GM12878 (cell line): ENCODE measurements at regions not wholly inside any gene's neighbourhood (a gene's known extent, or its start where the extent isn't known, plus 50 kb on each side); places are given as distances from the start of the nearest gene placed in this dataset.

Experiments used
- ATAC-seq: fragments of 200-7000 bp; cut with Tn5 transposase; 3 replicates; pipeline ENCODE4 v1.9.1; 2020; ENCODE audit warnings: mild to moderate bottlenecking, moderate library complexity
- BruUV-seq: library from RNA; stranded (reverse); fragments of 400-500 nt; replicated peaks from 2 replicates; lab custom pipeline; 2021; lab: Mats Ljungman, UMichigan
- CTCF ChIA-PET: fragments of 300-600 bp; sonication (Branson Sonifier 250); formaldehyde crosslinking; extraction: SDS; loops from one replicate; lab custom pipeline; 2021; ENCODE audit warnings: inconsistent platforms; lab: Yijun Ruan, JAX
- POLR2A ChIA-PET: fragments of 350-600 bp; formaldehyde crosslinking; extraction: SDS; loops from one replicate; lab custom pipeline; 2021; ENCODE audit warnings: inconsistent platforms; lab: Charles Lee
- RAD21 ChIA-PET: fragments of 300-600 bp; sonication (Branson Sonifier 250); formaldehyde crosslinking; loops from one replicate; lab custom pipeline; 2023; ENCODE audit warnings: antibody characterized with exemption; ENCODE audit not compliant: unreplicated experiment; lab: Charles Lee
- SMC1A ChIA-PET: fragments of 300-600 bp; sonication (Branson Sonifier 250); formaldehyde crosslinking; loops from one replicate; lab custom pipeline; 2023; ENCODE audit not compliant: unreplicated experiment, uncharacterized antibody; lab: Charles Lee
- DNase-seq: peaks from one replicate; pipeline ENCODE4 v3.0.0-alpha.2; 2011; ENCODE audit warnings: low read depth, low spot score
- FAIRE-seq: peaks from 3 replicates; lab custom pipeline; 2011; peaks lifted over from hg19 to GRCh38; lab: Jason Lieb, UNC
- H2AFZ ChIP-seq: 2 replicates; pipeline ENCODE4 v1.6.0; 2011; ENCODE audit warnings: low read depth, low read length, control low read depth; ENCODE audit not compliant: control insufficient read depth
- H3K27ac ChIP-seq: 2 replicates; pipeline ENCODE4 v1.5.1; 2011; ENCODE audit warnings: control low read depth; ENCODE audit not compliant: control insufficient read depth, insufficient read depth
- H3K27me3 ChIP-seq, 2 experiments: replicated peaks in 1 of 2; 2 replicates each; pipeline versions ENCODE4 v1.6.0 to v1.6.1; 2011; ENCODE audit warnings: low read length in 1 of 2; ENCODE audit not compliant: control insufficient read depth in 2 of 2, insufficient read depth in 2 of 2
- H3K36me3 ChIP-seq, 2 experiments: 2 replicates each; pipeline ENCODE4 v1.5.1; 2011; ENCODE audit warnings: low read length in 1 of 2; ENCODE audit not compliant: control insufficient read depth in 2 of 2, insufficient read depth in 2 of 2
- H3K4me1 ChIP-seq: 2 replicates; pipeline ENCODE4 v1.6.1; 2011; ENCODE audit warnings: mild to moderate bottlenecking, low read length, moderate library complexity, mixed read lengths; ENCODE audit not compliant: control insufficient read depth, insufficient read depth
- H3K4me2 ChIP-seq: 2 replicates; pipeline ENCODE4 v1.6.0; 2011; ENCODE audit warnings: control low read depth; ENCODE audit not compliant: control insufficient read depth, insufficient read depth
- H3K4me3 ChIP-seq: fragments of 200-600 bp; sonication (generic); 2 replicates; pipeline ENCODE4 v1.5.1; 2016
- H3K79me2 ChIP-seq: 2 replicates; pipeline ENCODE4 v1.6.0; 2011; ENCODE audit warnings: low read length; ENCODE audit not compliant: control insufficient read depth, insufficient read depth
- H3K9ac ChIP-seq: 2 replicates; pipeline ENCODE4 v1.8.0; 2011; ENCODE audit warnings: low read length, control low read depth, mixed read lengths; ENCODE audit not compliant: control insufficient read depth, insufficient read depth
- H3K9me3 ChIP-seq: replicated peaks from 3 replicates; pipeline ENCODE4 v1.5.1; 2011; ENCODE audit warnings: mild to moderate bottlenecking, low read length; ENCODE audit not compliant: control insufficient read depth, insufficient read depth
- H4K20me1 ChIP-seq: 2 replicates; pipeline ENCODE4 v1.6.0; 2011; ENCODE audit not compliant: control insufficient read depth, insufficient read depth
- NRF1 ChIP-seq: conservative IDR thresholded peaks from 2 replicates; pipeline ENCODE4 v1.6.1; 2011; ENCODE audit warnings: mild to moderate bottlenecking, low read depth, low read length, improper control_type of control experiment
- POLR2A ChIP-seq: IDR thresholded peaks from 2 replicates; pipeline ENCODE4 v1.6.1; 2011; ENCODE audit warnings: low read depth, mild to moderate bottlenecking, low read length
- SMARCA5 ChIP-seq: fragments of 450-650 bp; IDR thresholded peaks from 2 replicates; pipeline ENCODE4 v1.6.1; 2017; ENCODE audit warnings: mild to moderate bottlenecking
- ZNF207 ChIP-seq: fragments of 450-650 bp; IDR thresholded peaks from 2 replicates; pipeline ENCODE4 v1.6.1; 2014; ENCODE audit warnings: antibody characterized with exemption, mild to moderate bottlenecking, borderline replicate concordance
- WGBS: methylation state at CpG from one replicate; pipeline ENCODE4 v1.1.6; 2016; ENCODE audit warnings: low lambda C conversion rate; ENCODE audit not compliant: insufficient replicate concordance, insufficient coverage; ENCODE audit errors: missing lambda C conversion rate; 5-methylcytosine and 5-hydroxymethylcytosine counted together
- in situ Hi-C: fragments of 300-500 bp; cut with MboI; formaldehyde crosslinking; loops from 9 replicates; pipeline ENCODE4 v1.14.3; 2018; ENCODE audit warnings: mixed read lengths
- intact Hi-C: fragments of 100-400 bp; cut with micrococcal nuclease; formaldehyde crosslinking; loops from one replicate; pipeline ENCODE4 v1.14.2; 2022; ENCODE audit not compliant: unreplicated experiment
- TF ChIP-seq, protein P1 (sequence below): IDR thresholded peaks from 2 replicates; pipeline ENCODE4 v1.6.1; 2011; ENCODE audit warnings: borderline replicate concordance, low read depth, mild to moderate bottlenecking, moderate library complexity, mixed read lengths, low read length; ENCODE audit not compliant: insufficient read depth; ENCODE audit errors: extremely low read length
- TF ChIP-seq, protein P2 (sequence below): fragments of 150-350 bp; IDR thresholded peaks from 2 replicates; pipeline ENCODE4 v1.6.1; 2016; ENCODE audit warnings: low read depth, low read length
- TF ChIP-seq, protein P3 (sequence below): IDR thresholded peaks from 2 replicates; pipeline ENCODE4 v1.6.1; 2012; ENCODE audit warnings: mild to moderate bottlenecking, low read depth, low read length

DNA sequence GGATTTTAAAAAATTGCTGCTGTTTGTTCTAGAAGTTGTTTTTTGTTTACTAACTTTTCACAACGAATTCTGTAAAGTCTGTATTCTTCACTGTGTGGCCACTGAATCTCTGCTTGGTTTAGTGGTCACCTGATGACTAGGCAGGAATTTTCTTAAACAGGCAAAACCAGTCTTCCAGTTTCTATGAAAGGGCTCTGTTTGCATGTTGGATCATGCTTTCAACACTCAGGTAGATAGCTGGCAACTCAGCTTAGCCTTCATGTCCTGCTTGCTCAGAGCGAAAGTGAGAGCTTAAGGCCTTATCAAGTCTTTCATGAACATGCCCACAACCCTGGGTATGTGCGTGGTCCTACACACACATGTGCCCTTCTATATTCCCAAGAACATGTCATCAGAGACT, 52.4 kb upstream of the CCDC190 start:
- 2% methylated on average over 3 of the region's 3 CpGs for WGBS
- ChIA-PET RAD21 (interaction anchor here (0.6 kb wide), 1 partner anchor 1937 kb away, joined by 3 read pairs; no protein-coding TSS in a partner anchor), CTCF (no interaction called here)
- Histone ChIP-seq H3K9me3 (peaks cover 1% of the 10 kb centered on the region; the same call in 1 of the 3 replicates), H3K27ac (no peak overlapping the region), H3K4me1 (no peaks in the 10 kb centered on the region)
- DNase-seq (no peak), FAIRE-seq (no peak)
- BruUV-seq = no TSS peak
- TF ChIP-seq, protein P1, sequence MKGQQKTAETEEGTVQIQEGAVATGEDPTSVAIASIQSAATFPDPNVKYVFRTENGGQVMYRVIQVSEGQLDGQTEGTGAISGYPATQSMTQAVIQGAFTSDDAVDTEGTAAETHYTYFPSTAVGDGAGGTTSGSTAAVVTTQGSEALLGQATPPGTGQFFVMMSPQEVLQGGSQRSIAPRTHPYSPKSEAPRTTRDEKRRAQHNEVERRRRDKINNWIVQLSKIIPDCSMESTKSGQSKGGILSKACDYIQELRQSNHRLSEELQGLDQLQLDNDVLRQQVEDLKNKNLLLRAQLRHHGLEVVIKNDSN = no peak
- TF ChIP-seq POLR2A (no peak), ZNF207 (no peak), NRF1 (no peak), SMARCA5 (no peak)
- TF ChIP-seq, protein P2, sequence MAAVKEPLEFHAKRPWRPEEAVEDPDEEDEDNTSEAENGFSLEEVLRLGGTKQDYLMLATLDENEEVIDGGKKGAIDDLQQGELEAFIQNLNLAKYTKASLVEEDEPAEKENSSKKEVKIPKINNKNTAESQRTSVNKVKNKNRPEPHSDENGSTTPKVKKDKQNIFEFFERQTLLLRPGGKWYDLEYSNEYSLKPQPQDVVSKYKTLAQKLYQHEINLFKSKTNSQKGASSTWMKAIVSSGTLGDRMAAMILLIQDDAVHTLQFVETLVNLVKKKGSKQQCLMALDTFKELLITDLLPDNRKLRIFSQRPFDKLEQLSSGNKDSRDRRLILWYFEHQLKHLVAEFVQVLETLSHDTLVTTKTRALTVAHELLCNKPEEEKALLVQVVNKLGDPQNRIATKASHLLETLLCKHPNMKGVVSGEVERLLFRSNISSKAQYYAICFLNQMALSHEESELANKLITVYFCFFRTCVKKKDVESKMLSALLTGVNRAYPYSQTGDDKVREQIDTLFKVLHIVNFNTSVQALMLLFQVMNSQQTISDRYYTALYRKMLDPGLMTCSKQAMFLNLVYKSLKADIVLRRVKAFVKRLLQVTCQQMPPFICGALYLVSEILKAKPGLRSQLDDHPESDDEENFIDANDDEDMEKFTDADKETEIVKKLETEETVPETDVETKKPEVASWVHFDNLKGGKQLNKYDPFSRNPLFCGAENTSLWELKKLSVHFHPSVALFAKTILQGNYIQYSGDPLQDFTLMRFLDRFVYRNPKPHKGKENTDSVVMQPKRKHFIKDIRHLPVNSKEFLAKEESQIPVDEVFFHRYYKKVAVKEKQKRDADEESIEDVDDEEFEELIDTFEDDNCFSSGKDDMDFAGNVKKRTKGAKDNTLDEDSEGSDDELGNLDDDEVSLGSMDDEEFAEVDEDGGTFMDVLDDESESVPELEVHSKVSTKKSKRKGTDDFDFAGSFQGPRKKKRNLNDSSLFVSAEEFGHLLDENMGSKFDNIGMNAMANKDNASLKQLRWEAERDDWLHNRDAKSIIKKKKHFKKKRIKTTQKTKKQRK = no peak
- TF ChIP-seq, protein P3, sequence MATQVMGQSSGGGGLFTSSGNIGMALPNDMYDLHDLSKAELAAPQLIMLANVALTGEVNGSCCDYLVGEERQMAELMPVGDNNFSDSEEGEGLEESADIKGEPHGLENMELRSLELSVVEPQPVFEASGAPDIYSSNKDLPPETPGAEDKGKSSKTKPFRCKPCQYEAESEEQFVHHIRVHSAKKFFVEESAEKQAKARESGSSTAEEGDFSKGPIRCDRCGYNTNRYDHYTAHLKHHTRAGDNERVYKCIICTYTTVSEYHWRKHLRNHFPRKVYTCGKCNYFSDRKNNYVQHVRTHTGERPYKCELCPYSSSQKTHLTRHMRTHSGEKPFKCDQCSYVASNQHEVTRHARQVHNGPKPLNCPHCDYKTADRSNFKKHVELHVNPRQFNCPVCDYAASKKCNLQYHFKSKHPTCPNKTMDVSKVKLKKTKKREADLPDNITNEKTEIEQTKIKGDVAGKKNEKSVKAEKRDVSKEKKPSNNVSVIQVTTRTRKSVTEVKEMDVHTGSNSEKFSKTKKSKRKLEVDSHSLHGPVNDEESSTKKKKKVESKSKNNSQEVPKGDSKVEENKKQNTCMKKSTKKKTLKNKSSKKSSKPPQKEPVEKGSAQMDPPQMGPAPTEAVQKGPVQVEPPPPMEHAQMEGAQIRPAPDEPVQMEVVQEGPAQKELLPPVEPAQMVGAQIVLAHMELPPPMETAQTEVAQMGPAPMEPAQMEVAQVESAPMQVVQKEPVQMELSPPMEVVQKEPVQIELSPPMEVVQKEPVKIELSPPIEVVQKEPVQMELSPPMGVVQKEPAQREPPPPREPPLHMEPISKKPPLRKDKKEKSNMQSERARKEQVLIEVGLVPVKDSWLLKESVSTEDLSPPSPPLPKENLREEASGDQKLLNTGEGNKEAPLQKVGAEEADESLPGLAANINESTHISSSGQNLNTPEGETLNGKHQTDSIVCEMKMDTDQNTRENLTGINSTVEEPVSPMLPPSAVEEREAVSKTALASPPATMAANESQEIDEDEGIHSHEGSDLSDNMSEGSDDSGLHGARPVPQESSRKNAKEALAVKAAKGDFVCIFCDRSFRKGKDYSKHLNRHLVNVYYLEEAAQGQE = no peak
- TF ChIP-seq, all 136 proteins: peak for 0
- no peak overlapping the region for H3K4me3 ChIP-seq
- no peaks in the 10 kb centered on the region for H3K36me3 ChIP-seq
- no peaks in the 10 kb centered on the region for H3K27me3 ChIP-seq
- H3K79me2 ChIP-seq = no peaks in the 10 kb centered on the region
- intact Hi-C loops = no loop called here
- H3K9ac ChIP-seq = no peak overlapping the region
- no peak overlapping the region for H3K4me2 ChIP-seq
- H2AFZ ChIP-seq = no peak overlapping the region
- in situ Hi-C loops = no loop called here
- no peak for ATAC-seq
- H4K20me1 ChIP-seq = no peaks in the 10 kb centered on the region
- ChIA-PET SMC1A (no interaction called here), POLR2A (no interaction called here)
